DND-41 (cell line): ENCODE measurements at regions not wholly inside any gene's neighbourhood (a gene's known extent, or its start where the extent isn't known, plus 50 kb on each side); places are given as distances from the start of the nearest gene placed in this dataset.

Experiments
- ATAC-seq: fragments of 200-7000 bp; cut with Tn5 transposase; 3 replicates; pipeline ENCODE4 v1.9.1; 2021; ENCODE audit warnings: low read depth; ENCODE audit not compliant: insufficient read depth
- DNase-seq: peaks from one replicate; pipeline ENCODE4 v3.0.0-alpha.2; 2020
- H2AFZ ChIP-seq: 2 replicates; pipeline ENCODE4 v1.6.0; 2012; ENCODE audit warnings: low read depth, low read length
- H3K27ac ChIP-seq: 2 replicates; pipeline ENCODE4 v1.5.1; 2012; ENCODE audit warnings: low read length, inconsistent platforms
- H3K27me3 ChIP-seq: fragments of 200-600 bp; sonication (generic); 2 replicates; pipeline ENCODE4 v1.6.0; 2012; ENCODE audit warnings: low read length, mild to moderate bottlenecking, inconsistent platforms; ENCODE audit not compliant: insufficient read depth, poor library complexity
- H3K36me3 ChIP-seq: 2 replicates; pipeline ENCODE4 v1.5.1; 2012; ENCODE audit warnings: low read length, inconsistent platforms; ENCODE audit not compliant: insufficient read depth
- H3K4me1 ChIP-seq: 2 replicates; pipeline ENCODE4 v1.5.1; 2012; ENCODE audit warnings: mild to moderate bottlenecking, low read length; ENCODE audit not compliant: insufficient read depth
- H3K4me2 ChIP-seq: 2 replicates; pipeline ENCODE4 v1.6.0; 2012; ENCODE audit warnings: mild to moderate bottlenecking, moderate library complexity, low read length, inconsistent platforms; ENCODE audit not compliant: insufficient read depth
- H3K4me3 ChIP-seq, 2 experiments: fragments of 200-600 bp in 1 of 2; shearing (Covaris generic) in 1 of 2; 2 replicates each; pipeline ENCODE4 v1.5.1; 2012 to 2016; ENCODE audit warnings: inconsistent platforms in 2 of 2, low read length in 2 of 2, mild to moderate bottlenecking in 2 of 2, low read depth in 1 of 2, moderate library complexity in 1 of 2
- H3K79me2 ChIP-seq: 2 replicates; pipeline ENCODE4 v1.6.0; 2012; ENCODE audit warnings: low read length, inconsistent platforms; ENCODE audit not compliant: insufficient read depth
- H3K9ac ChIP-seq: 2 replicates; pipeline ENCODE4 v1.6.0; 2012; ENCODE audit warnings: low read depth, mild to moderate bottlenecking, inconsistent platforms, low read length, moderate library complexity
- H3K9me3 ChIP-seq: 2 replicates; pipeline ENCODE4 v1.5.1; 2012; ENCODE audit warnings: low read length, moderate library complexity, mild to moderate bottlenecking, inconsistent platforms; ENCODE audit not compliant: insufficient read depth, severe bottlenecking
- H4K20me1 ChIP-seq: 2 replicates; pipeline ENCODE4 v1.6.0; 2012; ENCODE audit warnings: low read length; ENCODE audit not compliant: insufficient read depth
- CTCF ChIP-seq: IDR thresholded peaks from 2 replicates; pipeline ENCODE4 v1.5.1; 2012; ENCODE audit warnings: borderline replicate concordance, low read length, moderate library complexity, mild to moderate bottlenecking; ENCODE audit not compliant: poor library complexity, severe bottlenecking; ENCODE audit errors: extremely low read depth
- EZH2 ChIP-seq: IDR thresholded peaks from 3 replicates; pipeline ENCODE4 v1.6.1; 2012; ENCODE audit warnings: borderline replicate concordance, low read depth, mild to moderate bottlenecking, moderate library complexity, low read length, inconsistent platforms; ENCODE audit not compliant: severe bottlenecking

- Histone ChIP-seq H3K9me3 (peaks cover 70% of the 10 kb centered on the region), H4K20me1 (no peaks in the 10 kb centered on the region), H3K4me1 (no peaks in the 10 kb centered on the region), H3K27me3 (no peaks in the 10 kb centered on the region), H3K4me2 (no peak overlapping the region), H3K36me3 (no peaks in the 10 kb centered on the region), H3K27ac (no peak overlapping the region), H3K9ac (no peak overlapping the region), H3K4me3 (no peak overlapping the region), H3K79me2 (no peaks in the 10 kb centered on the region), H2AFZ (no peak overlapping the region)
- ATAC-seq = no peak
- TF ChIP-seq CTCF (no peak), EZH2 (no peak)
- DNase-seq = no peak
These were observed 273.3 kb downstream of the ALG10 start for GRCh38 chr12:34295366-34296142.

- no peak for DNase-seq
- no peaks in the 10 kb centered on the region for H3K36me3 ChIP-seq
- no peaks in the 10 kb centered on the region for H3K4me1 ChIP-seq
- H3K79me2 ChIP-seq = no peaks in the 10 kb centered on the region
- H3K4me2 ChIP-seq = no peak overlapping the region
- H3K9ac ChIP-seq = no peak overlapping the region
- H3K27me3 ChIP-seq = no peaks in the 10 kb centered on the region
- no peak for TF ChIP-seq EZH2
- TF ChIP-seq CTCF = no peak
- ATAC-seq = no peak
- no peak overlapping the region for H2AFZ ChIP-seq
- no peak overlapping the region for H3K27ac ChIP-seq
- no peaks in the 10 kb centered on the region for H4K20me1 ChIP-seq
- H3K9me3 ChIP-seq = peaks cover 73% of the 10 kb centered on the region
- H3K4me3 ChIP-seq = no peak overlapping the region
These were observed 274.1 kb downstream of the ALG10 start for GRCh38 chr12:34296143-34297041.

GRCh38 chr12:34297126-34297789, 275.0 kb downstream of the ALG10 start:
- Histone ChIP-seq H3K36me3 (no peaks in the 10 kb centered on the region), H3K27me3 (no peaks in the 10 kb centered on the region), H4K20me1 (no peaks in the 10 kb centered on the region), H3K4me3 (no peak overlapping the region), H3K4me1 (no peaks in the 10 kb centered on the region), H3K4me2 (no peak overlapping the region), H3K9me3 (peaks cover 75% of the 10 kb centered on the region), H3K9ac (no peak overlapping the region), H2AFZ (no peak overlapping the region), H3K79me2 (no peaks in the 10 kb centered on the region), H3K27ac (no peak overlapping the region)
- ATAC-seq (no peak), DNase-seq (no peak)
- TF ChIP-seq CTCF = no peak
